Suprapubic skin (tissue), 4 donors: ENCODE measurements at regions not wholly inside any gene's neighbourhood (a gene's known extent, or its start where the extent isn't known, plus 50 kb on each side); places are given as distances from the start of the nearest gene placed in this dataset.
A peak's percentile ranks its signal among the peaks of the same experiment; 100 is the strongest.
"Not testable (repeated sequence)": the region's sequence is repeated elsewhere in the genome, so short reads cannot be mapped to it uniquely, and the experiment has no call there.

Experiments
- DNase-seq, 2 donors: peaks; one replicate each; pipeline ENCODE4 v3.0.0-alpha.2; 2019; ENCODE audit warnings: low spot score in 2 of 2
- H3K27ac ChIP-seq: fragments of 200-600 bp; sonication (generic); one replicate; pipeline ENCODE4 v1.5.1; 2019
- H3K27me3 ChIP-seq: fragments of 200-600 bp; sonication (generic); one replicate; pipeline ENCODE4 v1.5.1; 2019
- H3K36me3 ChIP-seq: fragments of 200-600 bp; sonication (generic); one replicate; pipeline ENCODE4 v1.5.1; 2019
- H3K4me1 ChIP-seq: fragments of 200-600 bp; sonication (generic); one replicate; pipeline ENCODE4 v1.5.1; 2019
- H3K4me3 ChIP-seq: fragments of 200-600 bp; sonication (generic); one replicate; pipeline ENCODE4 v1.5.1; 2019; ENCODE audit warnings: mild to moderate bottlenecking
- H3K9me3 ChIP-seq: fragments of 200-600 bp; sonication (generic); one replicate; pipeline ENCODE4 v1.5.1; 2019
- CTCF ChIP-seq, 2 donors: fragments of 200-600 bp in 1 of 2; fragments of 450-650 bp in 1 of 2; sonication (generic) in 1 of 2; IDR thresholded peaks; one replicate each; pipeline ENCODE4 v1.5.1; 2016 to 2019; ENCODE audit warnings: antibody characterized with exemption in 2 of 2, mild to moderate bottlenecking in 1 of 2, moderate library complexity in 1 of 2
- EP300 ChIP-seq: sonication (generic); formaldehyde crosslinking; IDR thresholded peaks from one replicate; pipeline ENCODE4 v1.6.1; 2017; ENCODE audit warnings: antibody characterized with exemption
- POLR2A ChIP-seq, 2 donors: fragments of 450-650 bp; IDR thresholded peaks; one replicate each; pipeline ENCODE4 v1.6.1; 2017; ENCODE audit warnings: antibody characterized with exemption in 2 of 2, mild to moderate bottlenecking in 2 of 2, moderate library complexity in 2 of 2
- POLR2AphosphoS5 ChIP-seq, 3 donors: sonication (generic); formaldehyde crosslinking; IDR thresholded peaks; one replicate each; pipeline ENCODE4 v1.6.1; 2017; ENCODE audit warnings: antibody characterized with exemption in 3 of 3
- WGBS: methylation state at CpG from one replicate; pipeline ENCODE4 v1.1.5; 2018; 5-methylcytosine and 5-hydroxymethylcytosine counted together

- H3K27me3 ChIP-seq, result peaks cover 20% of the 10 kb centered on the region
- H3K36me3 ChIP-seq, result no peaks in the 10 kb centered on the region
- 86% methylated on average over 3 of the region's 3 CpGs for WGBS
- H3K4me1 ChIP-seq, result no peaks in the 10 kb centered on the region
- no peak overlapping the region for H3K4me3 ChIP-seq
- no peaks in the 10 kb centered on the region for H3K9me3 ChIP-seq
- H3K27ac ChIP-seq, result no peak overlapping the region
- no peak for TF ChIP-seq CTCF (IDR thresholded peaks at IDR 0.05)
- no peak for TF ChIP-seq POLR2AphosphoS5 (IDR thresholded peaks at IDR 0.05)
- no peak for TF ChIP-seq POLR2A (IDR thresholded peaks at IDR 0.05)
- TF ChIP-seq EP300, result no peak
- no peak for DNase-seq
These were observed 161.0 kb downstream of the FOXB1 start for GRCh38 chr15:60165111-60165510.

- H3K27ac ChIP-seq, result no peak overlapping the region
- DNase-seq, result no peak
- H3K4me1 ChIP-seq, result no peaks in the 10 kb centered on the region
- peaks cover 9% of the 10 kb centered on the region for H3K27me3 ChIP-seq
- 46% methylated on average over 1 of the region's 1 CpG for WGBS
- no peaks in the 10 kb centered on the region for H3K36me3 ChIP-seq
- TF ChIP-seq POLR2A (IDR thresholded peaks at IDR 0.05), result no peak
- TF ChIP-seq POLR2AphosphoS5 (IDR thresholded peaks at IDR 0.05), result no peak
- TF ChIP-seq EP300, result no peak
- no peak for TF ChIP-seq CTCF (IDR thresholded peaks at IDR 0.05)
- no peaks in the 10 kb centered on the region for H3K9me3 ChIP-seq
- no peak overlapping the region for H3K4me3 ChIP-seq
These were observed 168.0 kb downstream of the FOXB1 start for GRCh38 chr15:60172143-60172542.

- H3K27ac ChIP-seq, result no peak overlapping the region
- H3K36me3 ChIP-seq, result no peaks in the 10 kb centered on the region
- DNase-seq, result no peak
- TF ChIP-seq POLR2AphosphoS5 (IDR thresholded peaks at IDR 0.05) (no peak), EP300 (no peak), CTCF (IDR thresholded peaks at IDR 0.05) (peak; percentile 56 to 72)
- peaks cover 20% of the 10 kb centered on the region for H3K27me3 ChIP-seq
- no peaks in the 10 kb centered on the region for H3K9me3 ChIP-seq
- H3K4me3 ChIP-seq, result no peak overlapping the region
- H3K4me1 ChIP-seq, result no peaks in the 10 kb centered on the region
- WGBS, result 69% methylated on average over 2 of the region's 2 CpGs
These were observed 175.8 kb downstream of the FOXB1 start for GRCh38 chr15:60179786-60180391.

GRCh38 chr15:60181957-60182356 lies 177.8 kb downstream of the FOXB1 start:
- not testable (repeated sequence) for DNase-seq, H3K36me3 ChIP-seq, H3K27ac ChIP-seq, H3K9me3 ChIP-seq, H3K4me1 ChIP-seq, H3K4me3 ChIP-seq
- H3K27me3 ChIP-seq, result peaks cover 19% of the 10 kb centered on the region
- WGBS, result 82% methylated on average over 10 of the region's 11 CpGs

GRCh38 chr15:60183366-60183765 lies 179.3 kb downstream of the FOXB1 start:
- no peak overlapping the region for H3K27ac ChIP-seq
- WGBS, result 88% methylated on average over 6 of the region's 6 CpGs
- H3K9me3 ChIP-seq, result no peaks in the 10 kb centered on the region
- H3K4me3 ChIP-seq, result no peak overlapping the region
- TF ChIP-seq EP300 (no peak), POLR2A (IDR thresholded peaks at IDR 0.05) (no peak), POLR2AphosphoS5 (IDR thresholded peaks at IDR 0.05) (no peak)
- no peaks in the 10 kb centered on the region for H3K4me1 ChIP-seq
- no peak for DNase-seq
- peaks cover 24% of the 10 kb centered on the region for H3K27me3 ChIP-seq
- H3K36me3 ChIP-seq, result no peaks in the 10 kb centered on the region

- 77% methylated on average over 8 of the region's 8 CpGs for WGBS
- peaks cover 18% of the 10 kb centered on the region for H3K27me3 ChIP-seq
- no peak for DNase-seq
- H3K27ac ChIP-seq, result no peak overlapping the region
- H3K9me3 ChIP-seq, result no peaks in the 10 kb centered on the region
- no peak overlapping the region for H3K4me3 ChIP-seq
- H3K4me1 ChIP-seq, result no peaks in the 10 kb centered on the region
- H3K36me3 ChIP-seq, result no peaks in the 10 kb centered on the region
- no peak for TF ChIP-seq POLR2AphosphoS5 (IDR thresholded peaks at IDR 0.05)
These were observed 180.5 kb downstream of the FOXB1 start for GRCh38 chr15:60184579-60184978.

- 72% methylated on average over 6 of the region's 6 CpGs for WGBS
- Histone ChIP-seq H3K27ac (no peak overlapping the region), H3K27me3 (peaks cover 20% of the 10 kb centered on the region), H3K36me3 (no peaks in the 10 kb centered on the region), H3K4me3 (no peak overlapping the region), H3K9me3 (no peaks in the 10 kb centered on the region), H3K4me1 (no peaks in the 10 kb centered on the region)
- TF ChIP-seq POLR2A (IDR thresholded peaks at IDR 0.05), result no peak
- no peak for TF ChIP-seq EP300
- no peak for TF ChIP-seq CTCF (IDR thresholded peaks at IDR 0.05)
- TF ChIP-seq POLR2AphosphoS5 (IDR thresholded peaks at IDR 0.05), result no peak
- DNase-seq, result no peak
These were observed 186.9 kb downstream of the FOXB1 start for GRCh38 chr15:60191016-60191415.
